ENCODE measurements at regions not wholly inside any gene's neighbourhood (a gene's known extent, or its start where the extent isn't known, plus 50 kb on each side); places are given as distances from the start of the nearest gene placed in this dataset.
A peak's percentile ranks its signal among the peaks of the same experiment; 100 is the strongest.

DNA sequence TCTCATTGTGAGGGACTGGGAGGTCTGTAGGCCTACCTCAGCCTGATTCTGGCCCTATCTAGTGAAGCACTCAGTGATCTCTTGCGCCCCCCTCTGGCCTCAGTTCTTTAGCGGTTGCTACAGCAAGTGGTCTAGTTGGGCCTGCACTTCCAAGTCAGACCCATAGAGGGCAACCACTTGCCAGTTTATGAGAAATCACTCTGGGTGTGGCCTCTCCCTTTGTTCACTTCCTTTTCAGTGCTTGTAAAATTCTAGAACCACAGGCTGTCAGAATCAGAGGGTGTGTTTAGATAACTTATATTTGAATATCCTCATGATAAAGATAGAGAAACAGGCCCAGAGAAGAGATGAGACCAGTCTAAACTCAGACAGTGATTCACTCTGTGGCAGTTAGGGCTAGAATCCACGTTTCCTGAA lies 60.9 kb upstream of the LAS1L start (continued):
- TF ChIP-seq FOXJ2 (tag; IDR thresholded peaks at IDR 0.05) (peak; percentile 28; the same call in 1 of the 2 replicates), ZC3H8 (IDR thresholded peaks at IDR 0.05) (no peak), RHOXF2B (CRISPR knock-in tag; conservative IDR thresholded peaks at IDR 0.05) (no peak), RB1 (IDR thresholded peaks at IDR 0.05; ENCODE audit: low read depth) (peak; percentile 35; the same call in 1 of the 2 replicates), ARID2 (IDR thresholded peaks at IDR 0.05) (peak; percentile 85), NFYB (IDR thresholded peaks at IDR 0.05; ENCODE audit: extremely low read depth, insufficient read length) (no peak), MTA2 (IDR thresholded peaks at IDR 0.05; ENCODE audit: low read depth) (no peak), NCOR1 (IDR thresholded peaks at IDR 0.05) (0 out of 2 replicates have a peak, but pooled peaks have one; percentile 35), HDAC2 (IDR thresholded peaks at IDR 0.05) (no peak), MAFK (IDR thresholded peaks at IDR 0.05; ENCODE audit: low read length) (peak; percentile 12; the same call in 1 of the 2 replicates), MAX (CRISPR knock-in tag; IDR thresholded peaks at IDR 0.05) (no peak), CTBP1 (IDR thresholded peaks at IDR 0.05; ENCODE audit: borderline replicate concordance) (peak; percentile 75), RAD21 (CRISPR knock-in tag; conservative IDR thresholded peaks at IDR 0.05 in 1 of 2, IDR thresholded peaks at IDR 0.05 in 1 of 2) (peak; percentile 93 to 96), POU5F1 (IDR thresholded peaks at IDR 0.05; ENCODE audit: borderline replicate concordance, low read depth, low read length, partially characterized antibody) (no peak), NRF1 (conservative IDR thresholded peaks at IDR 0.05 in 1 of 2, IDR thresholded peaks at IDR 0.05 in 1 of 2) (0 out of 4 replicates have a peak, but pooled peaks of 1 of the 2 experiments have one; percentile 18), EP400 (IDR thresholded peaks at IDR 0.05) (peak; percentile 34; the same call in 1 of the 2 replicates), TCF7 (IDR thresholded peaks at IDR 0.05; ENCODE audit: borderline replicate concordance) (0 out of 2 replicates have a peak, but pooled peaks have one; percentile 25), TRIM24 (IDR thresholded peaks at IDR 0.05) (0 out of 4 replicates have a peak, but pooled peaks of 1 of the 2 experiments have one; percentile 23), NCOA2 (IDR thresholded peaks at IDR 0.05; ENCODE audit: partially characterized antibody in 2 of 2) (no peak)
- TF ChIP-seq, protein P1, sequence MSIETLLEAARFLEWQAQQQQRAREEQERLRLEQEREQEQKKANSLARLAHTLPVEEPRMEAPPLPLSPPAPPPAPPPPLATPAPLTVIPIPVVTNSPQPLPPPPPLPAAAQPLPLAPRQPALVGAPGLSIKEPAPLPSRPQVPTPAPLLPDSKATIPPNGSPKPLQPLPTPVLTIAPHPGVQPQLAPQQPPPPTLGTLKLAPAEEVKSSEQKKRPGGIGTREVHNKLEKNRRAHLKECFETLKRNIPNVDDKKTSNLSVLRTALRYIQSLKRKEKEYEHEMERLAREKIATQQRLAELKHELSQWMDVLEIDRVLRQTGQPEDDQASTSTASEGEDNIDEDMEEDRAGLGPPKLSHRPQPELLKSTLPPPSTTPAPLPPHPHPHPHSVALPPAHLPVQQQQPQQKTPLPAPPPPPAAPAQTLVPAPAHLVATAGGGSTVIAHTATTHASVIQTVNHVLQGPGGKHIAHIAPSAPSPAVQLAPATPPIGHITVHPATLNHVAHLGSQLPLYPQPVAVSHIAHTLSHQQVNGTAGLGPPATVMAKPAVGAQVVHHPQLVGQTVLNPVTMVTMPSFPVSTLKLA (conservative IDR thresholded peaks at IDR 0.05), result 0 out of 4 replicates have a peak, but pooled peaks have one; percentile 28
- TF ChIP-seq, protein P2, sequence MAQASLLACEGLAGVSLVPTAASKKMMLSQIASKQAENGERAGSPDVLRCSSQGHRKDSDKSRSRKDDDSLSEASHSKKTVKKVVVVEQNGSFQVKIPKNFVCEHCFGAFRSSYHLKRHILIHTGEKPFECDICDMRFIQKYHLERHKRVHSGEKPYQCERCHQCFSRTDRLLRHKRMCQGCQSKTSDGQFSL (CRISPR knock-in tag; IDR thresholded peaks at IDR 0.05), result no peak
- TF ChIP-seq, protein P2 (tag; IDR thresholded peaks at IDR 0.05), result no peak
- TF ChIP-seq, protein P3, sequence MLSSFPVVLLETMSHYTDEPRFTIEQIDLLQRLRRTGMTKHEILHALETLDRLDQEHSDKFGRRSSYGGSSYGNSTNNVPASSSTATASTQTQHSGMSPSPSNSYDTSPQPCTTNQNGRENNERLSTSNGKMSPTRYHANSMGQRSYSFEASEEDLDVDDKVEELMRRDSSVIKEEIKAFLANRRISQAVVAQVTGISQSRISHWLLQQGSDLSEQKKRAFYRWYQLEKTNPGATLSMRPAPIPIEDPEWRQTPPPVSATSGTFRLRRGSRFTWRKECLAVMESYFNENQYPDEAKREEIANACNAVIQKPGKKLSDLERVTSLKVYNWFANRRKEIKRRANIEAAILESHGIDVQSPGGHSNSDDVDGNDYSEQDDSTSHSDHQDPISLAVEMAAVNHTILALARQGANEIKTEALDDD (IDR thresholded peaks at IDR 0.05), result peak; percentile 75
- TF ChIP-seq, protein P4, sequence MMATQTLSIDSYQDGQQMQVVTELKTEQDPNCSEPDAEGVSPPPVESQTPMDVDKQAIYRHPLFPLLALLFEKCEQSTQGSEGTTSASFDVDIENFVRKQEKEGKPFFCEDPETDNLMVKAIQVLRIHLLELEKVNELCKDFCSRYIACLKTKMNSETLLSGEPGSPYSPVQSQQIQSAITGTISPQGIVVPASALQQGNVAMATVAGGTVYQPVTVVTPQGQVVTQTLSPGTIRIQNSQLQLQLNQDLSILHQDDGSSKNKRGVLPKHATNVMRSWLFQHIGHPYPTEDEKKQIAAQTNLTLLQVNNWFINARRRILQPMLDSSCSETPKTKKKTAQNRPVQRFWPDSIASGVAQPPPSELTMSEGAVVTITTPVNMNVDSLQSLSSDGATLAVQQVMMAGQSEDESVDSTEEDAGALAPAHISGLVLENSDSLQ (IDR thresholded peaks at IDR 0.05), result peak; percentile 43; the same call in 1 of the 2 replicates
